ENCODE measurements at regions not wholly inside any gene's neighbourhood (a gene's known extent, or its start where the extent isn't known, plus 50 kb on each side); places are given as distances from the start of the nearest gene placed in this dataset.

- intact Hi-C loops (cut with DNase I): no loop called here
- Histone ChIP-seq H3K27me3 (no peaks in the 10 kb centered on the region), H3K9me3 (replicated peaks in 1 of 3) (no peaks in the 10 kb centered on the region), H3K27ac (no peak overlapping the region), H3K4me3 (no peak overlapping the region), H3K36me3 (replicated peaks in 1 of 2) (no peaks in the 10 kb centered on the region), H3K4me1 (replicated peaks in 1 of 2) (no peaks in the 10 kb centered on the region)
- WGBS, 4 donors: 52 to 83% (median 70%) methylated on average over 2 of the region's 2 CpGs
- no peak for TF ChIP-seq CTCF (IDR thresholded peaks at IDR 0.05)
- TF ChIP-seq POLR2A (IDR thresholded peaks at IDR 0.05): no peak
- no peak for DNase-seq
Observed at GRCh38 chr7:26590709-26591108, 273.7 kb downstream of the SKAP2 start.

- H3K4me1 ChIP-seq (replicated peaks in 1 of 2): no peaks in the 10 kb centered on the region
- H3K9me3 ChIP-seq (replicated peaks in 1 of 3): no peaks in the 10 kb centered on the region
- intact Hi-C loops (cut with DNase I): no loop called here
- H3K4me3 ChIP-seq: no peak overlapping the region
- no peaks in the 10 kb centered on the region for H3K36me3 ChIP-seq (replicated peaks in 1 of 2)
- no peak for DNase-seq
- TF ChIP-seq CTCF (IDR thresholded peaks at IDR 0.05) (no peak), POLR2A (IDR thresholded peaks at IDR 0.05) (no peak)
- H3K27me3 ChIP-seq: no peaks in the 10 kb centered on the region
- H3K27ac ChIP-seq: no peak overlapping the region
Observed at GRCh38 chr7:26592011-26592410, 272.4 kb downstream of the SKAP2 start.

GRCh38 chr7:26593393-26593792 is 271.0 kb downstream of the SKAP2 start:
- peak in 1 of 7 donors; percentile 7 for DNase-seq
- Histone ChIP-seq H3K4me3 (no peak overlapping the region), H3K27ac (no peak overlapping the region), H3K9me3 (replicated peaks in 1 of 3) (no peaks in the 10 kb centered on the region), H3K4me1 (replicated peaks in 1 of 2) (no peaks in the 10 kb centered on the region), H3K27me3 (no peaks in the 10 kb centered on the region), H3K36me3 (replicated peaks in 1 of 2) (no peaks in the 10 kb centered on the region)
- intact Hi-C loops (cut with DNase I): no loop called here
- TF ChIP-seq POLR2A (IDR thresholded peaks at IDR 0.05): no peak
- 29 to 47% (median 44%) methylated on average over 2 to 9 of the region's 9 CpGs for WGBS, 4 donors

GRCh38 chr7:26593896-26594295 is 270.5 kb downstream of the SKAP2 start:
- no peak for DNase-seq
- no peak for TF ChIP-seq POLR2A (IDR thresholded peaks at IDR 0.05)
- no peak for TF ChIP-seq CTCF (IDR thresholded peaks at IDR 0.05)
- WGBS, 4 donors: 62 to 69% (median 63%) methylated on average over 5 of the region's 5 CpGs
- no peaks in the 10 kb centered on the region for H3K9me3 ChIP-seq (replicated peaks in 1 of 3)
- H3K4me3 ChIP-seq: no peak overlapping the region
- H3K27ac ChIP-seq: no peak overlapping the region
- no peaks in the 10 kb centered on the region for H3K36me3 ChIP-seq (replicated peaks in 1 of 2)
- intact Hi-C loops (cut with DNase I): no loop called here
- no peaks in the 10 kb centered on the region for H3K27me3 ChIP-seq
- H3K4me1 ChIP-seq (replicated peaks in 1 of 2): no peaks in the 10 kb centered on the region

- TF ChIP-seq POLR2A (IDR thresholded peaks at IDR 0.05): no peak
- TF ChIP-seq CTCF (IDR thresholded peaks at IDR 0.05): no peak
- no peak overlapping the region for H3K27ac ChIP-seq
- no peaks in the 10 kb centered on the region for H3K27me3 ChIP-seq
- H3K9me3 ChIP-seq (replicated peaks in 1 of 3): no peaks in the 10 kb centered on the region
- no peaks in the 10 kb centered on the region for H3K4me1 ChIP-seq (replicated peaks in 1 of 2)
- DNase-seq: no peak
- H3K4me3 ChIP-seq: no peak overlapping the region
- 58 to 75% (median 64%) methylated on average over 6 of the region's 6 CpGs for WGBS, 4 donors
- H3K36me3 ChIP-seq (replicated peaks in 1 of 2): no peaks in the 10 kb centered on the region
- intact Hi-C loops (cut with DNase I): no loop called here
Observed at GRCh38 chr7:26594553-26594952, 269.8 kb downstream of the SKAP2 start.
